GM23338 (cell line): ENCODE measurements at regions not wholly inside any gene's neighbourhood (a gene's known extent, or its start where the extent isn't known, plus 50 kb on each side); places are given as distances from the start of the nearest gene placed in this dataset.

Experiments
- ATAC-seq: fragments of 200-7000 bp; cut with Tn5 transposase; 3 replicates; pipeline ENCODE4 v1.9.1; 2020
- DNase-seq: peaks from one replicate; pipeline ENCODE4 v3.0.0-alpha.2; 2015; ENCODE audit warnings: low spot score
- H2AFZ ChIP-seq: fragments of 200-600 bp; sonication (generic); 2 replicates; pipeline ENCODE4 v1.8.0; 2016; ENCODE audit warnings: antibody characterized with exemption, mild to moderate bottlenecking, moderate library complexity
- H3F3A ChIP-seq: fragments of 200-600 bp; sonication (generic); replicated peaks from 2 replicates; pipeline ENCODE4 v1.8.0; 2017; ENCODE audit warnings: antibody characterized with exemption, mixed run types, low read depth
- H3K27ac ChIP-seq: fragments of 200-600 bp; sonication (generic); 2 replicates; pipeline ENCODE4 v1.6.1; 2016; ENCODE audit warnings: low read depth
- H3K27me3 ChIP-seq: fragments of 200-600 bp; sonication (generic); 2 replicates; pipeline ENCODE4 v1.8.0; 2016; ENCODE audit warnings: mild to moderate bottlenecking, mixed run types, moderate library complexity; ENCODE audit not compliant: insufficient read depth
- H3K36me3 ChIP-seq: fragments of 200-600 bp; sonication (generic); 2 replicates; pipeline ENCODE4 v1.8.0; 2016; ENCODE audit warnings: mild to moderate bottlenecking; ENCODE audit not compliant: insufficient read depth
- H3K4me1 ChIP-seq: fragments of 200-600 bp; sonication (generic); 2 replicates; pipeline ENCODE4 v1.8.0; 2016; ENCODE audit warnings: mild to moderate bottlenecking, moderate library complexity; ENCODE audit not compliant: insufficient read depth
- H3K4me2 ChIP-seq: fragments of 200-600 bp; sonication (generic); 2 replicates; pipeline ENCODE4 v1.7.1; 2017; ENCODE audit warnings: mixed run types
- H3K4me3 ChIP-seq: fragments of 200-600 bp; sonication (generic); 2 replicates; pipeline ENCODE4 v1.6.1; 2016; ENCODE audit warnings: mixed run types
- H3K79me2 ChIP-seq: fragments of 200-600 bp; sonication (generic); replicated peaks from 2 replicates; pipeline ENCODE4 v1.8.0; 2017; ENCODE audit warnings: mild to moderate bottlenecking; ENCODE audit not compliant: insufficient read depth
- H3K9me2 ChIP-seq: fragments of 200-600 bp; sonication (generic); 2 replicates; pipeline ENCODE4 v1.8.0; 2017; ENCODE audit not compliant: insufficient read depth
- H4K20me1 ChIP-seq: fragments of 200-600 bp; sonication (generic); replicated peaks from 2 replicates; pipeline ENCODE4 v1.8.0; 2017; ENCODE audit warnings: mild to moderate bottlenecking; ENCODE audit not compliant: insufficient read depth
- H3K27ac Mint-ChIP-seq: 2 replicates; pipeline ENCODE4 v1.8.0; 2020; ENCODE audit warnings: inconsistent platforms, mild to moderate bottlenecking, moderate library complexity, mixed read lengths
- H3K27me3 Mint-ChIP-seq: 3 replicates; pipeline ENCODE4 v1.8.0; 2022; ENCODE audit warnings: low read depth, mild to moderate bottlenecking, moderate library complexity, mixed read lengths, inconsistent platforms; ENCODE audit not compliant: insufficient read depth, poor library complexity
- H3K36me3 Mint-ChIP-seq: 3 replicates; pipeline ENCODE4 v1.8.0; 2021; ENCODE audit warnings: low read depth, mild to moderate bottlenecking, inconsistent platforms, moderate library complexity, mixed read lengths
- H3K4me1 Mint-ChIP-seq: 3 replicates; pipeline ENCODE4 v1.8.0; 2020; ENCODE audit warnings: mild to moderate bottlenecking, inconsistent platforms, mixed read lengths
- H3K4me3 Mint-ChIP-seq: 3 replicates; pipeline ENCODE4 v1.8.0; 2021; ENCODE audit warnings: moderate library complexity, mild to moderate bottlenecking, inconsistent platforms, mixed read lengths
- H3K9me3 Mint-ChIP-seq: 3 replicates; pipeline ENCODE4 v1.8.0; 2020; ENCODE audit warnings: moderate library complexity, mild to moderate bottlenecking, inconsistent platforms, mixed read lengths
- CREB1 ChIP-seq: fragments of 250-450 bp; sonication (Bioruptor Pico); IDR thresholded peaks from 2 replicates; pipeline ENCODE4 v1.5.0; 2020; ENCODE audit warnings: low read depth, mild to moderate bottlenecking, moderate library complexity
- EZH2phosphoT487 ChIP-seq: fragments of 200-600 bp; sonication (generic); IDR thresholded peaks from one replicate; pipeline ENCODE4 v1.8.1; 2018; ENCODE audit warnings: antibody characterized with exemption; ENCODE audit not compliant: unreplicated experiment
- JUNB ChIP-seq: IDR thresholded peaks from one replicate; pipeline ENCODE4 v1.6.1; 2016; ENCODE audit warnings: antibody characterized with exemption; ENCODE audit not compliant: unreplicated experiment
- NANOG ChIP-seq: IDR thresholded peaks from 2 replicates; pipeline ENCODE4 v1.6.1; 2016; ENCODE audit warnings: antibody characterized with exemption, borderline replicate concordance
- POLR2AphosphoS5 ChIP-seq: IDR thresholded peaks from 2 replicates; pipeline ENCODE4 v1.6.1; 2016; ENCODE audit warnings: antibody characterized with exemption, low read depth
- STAT1 ChIP-seq: IDR thresholded peaks from one replicate; pipeline ENCODE4 v1.6.1; 2016; ENCODE audit warnings: antibody characterized with exemption; ENCODE audit not compliant: unreplicated experiment
- ZNF114 ChIP-seq: fragments of 250-450 bp; sonication (Bioruptor Pico); IDR thresholded peaks from 2 replicates; pipeline ENCODE4 v1.5.0; 2020; ENCODE audit warnings: mild to moderate bottlenecking, moderate library complexity
- ZNF331 ChIP-seq: fragments of 250-450 bp; sonication (Bioruptor Pico); IDR thresholded peaks from 2 replicates; pipeline ENCODE4 v1.5.0; 2020; ENCODE audit warnings: low read depth, mild to moderate bottlenecking, moderate library complexity
- ZNF462 ChIP-seq: fragments of 250-450 bp; sonication (Bioruptor Pico); IDR thresholded peaks from 2 replicates; pipeline ENCODE4 v1.5.0; 2020; ENCODE audit warnings: mild to moderate bottlenecking, moderate library complexity
- TF ChIP-seq, protein P1 (sequence below): IDR thresholded peaks from 2 replicates; pipeline ENCODE4 v1.6.1; 2016; ENCODE audit warnings: antibody characterized with exemption
- TF ChIP-seq, protein P2 (sequence below), 2 experiments: fragments of 200-600 bp in 1 of 2; sonication (generic) in 1 of 2; conservative IDR thresholded peaks; 2 replicates each; pipeline versions ENCODE4 v1.5.1 to v1.6.1; 2016 to 2017; ENCODE audit warnings: antibody characterized with exemption in 2 of 2, low read depth in 2 of 2, mild to moderate bottlenecking in 2 of 2, moderate library complexity in 1 of 2

DNA sequence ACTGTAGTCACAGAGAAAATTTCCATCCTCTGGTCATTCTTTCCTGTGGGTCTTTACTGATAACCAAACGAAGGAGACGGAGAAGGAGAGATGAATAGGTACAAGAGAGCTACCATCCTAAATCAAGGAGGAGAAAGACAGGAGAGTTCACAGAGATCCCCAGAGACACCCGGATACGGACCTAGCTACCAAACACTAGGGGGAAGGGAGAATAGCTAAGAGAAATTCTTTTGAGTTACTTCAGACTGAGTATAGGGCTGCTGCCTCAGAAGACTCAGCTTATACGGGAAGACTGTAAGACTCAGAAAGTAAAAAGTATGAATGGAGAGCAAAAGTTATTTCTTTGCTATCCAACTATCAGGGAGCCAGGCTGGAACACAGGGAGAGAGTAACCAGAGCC lies 572.1 kb downstream of the C4orf33 start (continued):
- TF ChIP-seq, protein P1, sequence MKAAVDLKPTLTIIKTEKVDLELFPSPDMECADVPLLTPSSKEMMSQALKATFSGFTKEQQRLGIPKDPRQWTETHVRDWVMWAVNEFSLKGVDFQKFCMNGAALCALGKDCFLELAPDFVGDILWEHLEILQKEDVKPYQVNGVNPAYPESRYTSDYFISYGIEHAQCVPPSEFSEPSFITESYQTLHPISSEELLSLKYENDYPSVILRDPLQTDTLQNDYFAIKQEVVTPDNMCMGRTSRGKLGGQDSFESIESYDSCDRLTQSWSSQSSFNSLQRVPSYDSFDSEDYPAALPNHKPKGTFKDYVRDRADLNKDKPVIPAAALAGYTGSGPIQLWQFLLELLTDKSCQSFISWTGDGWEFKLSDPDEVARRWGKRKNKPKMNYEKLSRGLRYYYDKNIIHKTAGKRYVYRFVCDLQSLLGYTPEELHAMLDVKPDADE = no peak
- no peak for TF ChIP-seq ZNF114 (CRISPR knock-in tag)
- no peak for TF ChIP-seq JUNB
- no peak for TF ChIP-seq CREB1 (CRISPR knock-in tag)
- no peak for TF ChIP-seq NANOG

DNA sequence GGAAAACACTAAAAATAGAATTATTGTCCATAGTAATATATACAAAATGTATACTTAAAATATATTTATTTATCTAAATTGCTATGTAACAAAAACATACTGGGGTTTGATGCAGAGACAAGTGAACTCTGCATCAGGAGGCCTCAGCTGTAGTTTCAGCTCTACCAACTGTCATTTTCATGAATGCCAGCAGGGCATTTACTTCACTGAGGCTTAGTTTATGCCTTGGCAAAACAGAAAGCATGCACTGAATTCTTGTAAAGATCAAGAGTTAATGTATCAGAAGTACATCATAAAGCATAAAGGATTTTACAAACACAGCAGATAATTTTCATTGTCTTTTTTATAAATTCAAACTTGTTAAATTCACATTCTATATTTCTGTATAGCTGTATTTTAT lies 577.0 kb downstream of the C4orf33 start:
- no peak for DNase-seq
- Mint-ChIP-seq H3K4me3 (no peak overlapping the region), H3K9me3 (peaks cover 23% of the 10 kb centered on the region), H3K4me1 (peaks cover 3% of the 10 kb centered on the region; the same call in 2 of the 3 replicates), H3K27ac (no peak overlapping the region), H3K36me3 (peaks cover 21% of the 10 kb centered on the region), H3K27me3 (no peaks in the 10 kb centered on the region)
- H3K36me3 ChIP-seq = no peaks in the 10 kb centered on the region; the same call in 1 of the 2 replicates
- no peak overlapping the region for H3K4me3 ChIP-seq
- H3K79me2 ChIP-seq = no peaks in the 10 kb centered on the region
- TF ChIP-seq, protein P2, sequence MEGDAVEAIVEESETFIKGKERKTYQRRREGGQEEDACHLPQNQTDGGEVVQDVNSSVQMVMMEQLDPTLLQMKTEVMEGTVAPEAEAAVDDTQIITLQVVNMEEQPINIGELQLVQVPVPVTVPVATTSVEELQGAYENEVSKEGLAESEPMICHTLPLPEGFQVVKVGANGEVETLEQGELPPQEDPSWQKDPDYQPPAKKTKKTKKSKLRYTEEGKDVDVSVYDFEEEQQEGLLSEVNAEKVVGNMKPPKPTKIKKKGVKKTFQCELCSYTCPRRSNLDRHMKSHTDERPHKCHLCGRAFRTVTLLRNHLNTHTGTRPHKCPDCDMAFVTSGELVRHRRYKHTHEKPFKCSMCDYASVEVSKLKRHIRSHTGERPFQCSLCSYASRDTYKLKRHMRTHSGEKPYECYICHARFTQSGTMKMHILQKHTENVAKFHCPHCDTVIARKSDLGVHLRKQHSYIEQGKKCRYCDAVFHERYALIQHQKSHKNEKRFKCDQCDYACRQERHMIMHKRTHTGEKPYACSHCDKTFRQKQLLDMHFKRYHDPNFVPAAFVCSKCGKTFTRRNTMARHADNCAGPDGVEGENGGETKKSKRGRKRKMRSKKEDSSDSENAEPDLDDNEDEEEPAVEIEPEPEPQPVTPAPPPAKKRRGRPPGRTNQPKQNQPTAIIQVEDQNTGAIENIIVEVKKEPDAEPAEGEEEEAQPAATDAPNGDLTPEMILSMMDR (conservative IDR thresholded peaks at IDR 0.05; ENCODE audit: low read depth in 2 of 2) = no peak
- no peak for TF ChIP-seq POLR2AphosphoS5
- no peak for TF ChIP-seq ZNF331 (CRISPR knock-in tag)
- no peak overlapping the region for H2AFZ ChIP-seq
- H3K27ac ChIP-seq = no peak overlapping the region
- no peaks in the 10 kb centered on the region for H3F3A ChIP-seq
- no peaks in the 10 kb centered on the region for H3K4me1 ChIP-seq
- no peaks in the 10 kb centered on the region for H4K20me1 ChIP-seq
- no peak overlapping the region for H3K4me2 ChIP-seq
- ATAC-seq = no peak
- no peaks in the 10 kb centered on the region for H3K9me2 ChIP-seq
- no peaks in the 10 kb centered on the region for H3K27me3 ChIP-seq

- Histone ChIP-seq H3K4me1 (no peaks in the 10 kb centered on the region), H2AFZ (no peak overlapping the region), H3K27ac (no peak overlapping the region), H3F3A (no peaks in the 10 kb centered on the region), H3K4me3 (no peak overlapping the region), H3K4me2 (no peak overlapping the region), H3K79me2 (no peaks in the 10 kb centered on the region), H4K20me1 (no peaks in the 10 kb centered on the region), H3K36me3 (no peaks in the 10 kb centered on the region; the same call in 1 of the 2 replicates), H3K9me2 (no peaks in the 10 kb centered on the region), H3K27me3 (no peaks in the 10 kb centered on the region)
- no peak overlapping the region for H3K4me3 Mint-ChIP-seq
- H3K9me3 Mint-ChIP-seq = peaks cover 31% of the 10 kb centered on the region
- DNase-seq = no peak
- H3K27ac Mint-ChIP-seq = no peak overlapping the region
- no peaks in the 10 kb centered on the region for H3K27me3 Mint-ChIP-seq
- ATAC-seq = no peak
- H3K4me1 Mint-ChIP-seq = no peaks in the 10 kb centered on the region
- H3K36me3 Mint-ChIP-seq = peaks cover 25% of the 10 kb centered on the region
- no peak for TF ChIP-seq EZH2phosphoT487
- TF ChIP-seq ZNF462 (CRISPR knock-in tag) = no peak
- no peak for TF ChIP-seq NANOG
- no peak for TF ChIP-seq STAT1
- TF ChIP-seq JUNB = no peak
Measured at GRCh38 chr4:129675036-129675435, 579.1 kb downstream of the C4orf33 start.
